ENCODE measurements at regions not wholly inside any gene's neighbourhood (a gene's known extent, or its start where the extent isn't known, plus 50 kb on each side); places are given as distances from the start of the nearest gene placed in this dataset.

DNA sequence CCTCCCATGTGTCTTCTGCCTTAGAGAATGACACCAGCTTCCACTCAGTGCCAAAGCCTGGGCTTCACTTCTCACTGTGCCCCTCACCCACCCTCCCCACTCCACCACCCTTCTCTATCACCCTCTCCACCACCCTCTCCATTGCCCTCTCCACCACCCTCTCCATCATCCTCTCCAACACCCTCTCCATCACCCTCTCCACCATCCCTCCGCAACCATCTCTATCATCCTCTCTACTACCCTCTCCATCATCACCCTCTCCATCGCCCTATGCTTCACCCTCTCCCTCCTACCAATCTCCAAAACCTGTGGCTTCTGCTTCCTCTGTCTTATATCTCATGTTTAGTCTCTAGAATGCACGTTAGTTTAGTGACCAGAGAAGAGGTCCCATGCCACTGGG lies 91.0 kb upstream of the TMEM72 start:
- TF ChIP-seq TAF1 (IDR thresholded peaks at IDR 0.05; ENCODE audit: borderline replicate concordance, low read depth, low read length) (no peak), POLR2A (IDR thresholded peaks at IDR 0.05; ENCODE audit: low read depth, low read length) (no peak), POLR2AphosphoS5 (IDR thresholded peaks at IDR 0.05; ENCODE audit: low read depth, low read length) (no peak)
